Lower lobe of right lung (tissue), 2 donors: ENCODE measurements at regions not wholly inside any gene's neighbourhood (a gene's known extent, or its start where the extent isn't known, plus 50 kb on each side); places are given as distances from the start of the nearest gene placed in this dataset.
A peak's percentile ranks its signal among the peaks of the same experiment; 100 is the strongest.

ENCODE experiments used
- ATAC-seq, 2 donors: fragments of 200-7000 bp; cut with Tn5 transposase; one replicate each; pipeline ENCODE4 v1.9.1; 2020 to 2022; ENCODE audit warnings: mild to moderate bottlenecking in 2 of 2, moderate library complexity in 2 of 2
- DNase-seq: peaks from one replicate; pipeline ENCODE4 v3.0.0-alpha.2; 2020
- H3K27ac ChIP-seq: fragments of 200-600 bp; one replicate; pipeline ENCODE4 v1.8.0; 2022
- H3K27me3 ChIP-seq: fragments of 200-600 bp; one replicate; pipeline ENCODE4 v1.8.0; 2022; ENCODE audit warnings: low read depth
- H3K36me3 ChIP-seq: fragments of 200-600 bp; one replicate; pipeline ENCODE4 v1.8.0; 2022; ENCODE audit warnings: mild to moderate bottlenecking
- H3K4me1 ChIP-seq: fragments of 200-600 bp; one replicate; pipeline ENCODE4 v1.8.0; 2022
- H3K4me3 ChIP-seq: fragments of 200-600 bp; one replicate; pipeline ENCODE4 v1.8.0; 2022; ENCODE audit warnings: mild to moderate bottlenecking
- H3K9me3 ChIP-seq: fragments of 200-600 bp; one replicate; pipeline ENCODE4 v1.8.0; 2022
- CTCF ChIP-seq: fragments of 200-600 bp; IDR thresholded peaks from one replicate; pipeline ENCODE4 v1.8.0; 2022; ENCODE audit warnings: antibody characterized with exemption, mild to moderate bottlenecking
- intact Hi-C: fragments of 100-400 bp; cut with DNase I; formaldehyde crosslinking; loops from one replicate; pipeline ENCODE4 v1.11.0; 2022
- donor health status: DM: no; HTN: yes; CAD: no; lungs with severe emphysema.

GRCh38 chr10:52967806-52968795, 195.5 kb upstream of the MBL2 start:
- H3K9me3 ChIP-seq = no peaks in the 10 kb centered on the region
- ATAC-seq (no peak), DNase-seq (no peak)
- H3K27me3 ChIP-seq = no peaks in the 10 kb centered on the region
- H3K36me3 ChIP-seq = no peaks in the 10 kb centered on the region
- H3K27ac ChIP-seq = no peak overlapping the region
- no peak overlapping the region for H3K4me3 ChIP-seq
- TF ChIP-seq CTCF = no peak
- intact Hi-C loops = no loop called here
- H3K4me1 ChIP-seq = no peaks in the 10 kb centered on the region

- Histone ChIP-seq H3K4me3 (no peak overlapping the region), H3K27ac (no peak overlapping the region), H3K4me1 (no peaks in the 10 kb centered on the region), H3K36me3 (no peaks in the 10 kb centered on the region), H3K27me3 (no peaks in the 10 kb centered on the region), H3K9me3 (no peaks in the 10 kb centered on the region)
- ATAC-seq = no peak
- DNase-seq = no peak
- no peak for TF ChIP-seq CTCF
- intact Hi-C loops = no loop called here
Measured at GRCh38 chr10:52966904-52967303, 194.3 kb upstream of the MBL2 start.

- intact Hi-C loops = no loop called here
- Histone ChIP-seq H3K27ac (no peak overlapping the region), H3K4me1 (no peaks in the 10 kb centered on the region), H3K27me3 (no peaks in the 10 kb centered on the region), H3K36me3 (no peaks in the 10 kb centered on the region), H3K4me3 (no peak overlapping the region), H3K9me3 (no peaks in the 10 kb centered on the region)
- no peak for ATAC-seq
- no peak for TF ChIP-seq CTCF
- no peak for DNase-seq
Measured at GRCh38 chr10:52965938-52966401, 193.4 kb upstream of the MBL2 start.

GRCh38 chr10:52965509-52965908, 192.9 kb upstream of the MBL2 start:
- Histone ChIP-seq H3K36me3 (no peaks in the 10 kb centered on the region), H3K4me1 (no peaks in the 10 kb centered on the region), H3K9me3 (no peaks in the 10 kb centered on the region), H3K27me3 (no peaks in the 10 kb centered on the region), H3K27ac (no peak overlapping the region), H3K4me3 (no peak overlapping the region)
- intact Hi-C loops = no loop called here
- ATAC-seq = peak in 1 of 2 donors; percentile 43
- DNase-seq = no peak
- TF ChIP-seq CTCF = no peak

GRCh38 chr10:52961323-52961722, 188.7 kb upstream of the MBL2 start:
- H3K27ac ChIP-seq = no peak overlapping the region
- DNase-seq = no peak
- TF ChIP-seq CTCF = no peak
- intact Hi-C loops = no loop called here
- H3K9me3 ChIP-seq = no peaks in the 10 kb centered on the region
- ATAC-seq = no peak
- no peaks in the 10 kb centered on the region for H3K4me1 ChIP-seq
- no peaks in the 10 kb centered on the region for H3K36me3 ChIP-seq
- H3K27me3 ChIP-seq = no peaks in the 10 kb centered on the region
- H3K4me3 ChIP-seq = no peak overlapping the region
